HG02588 (cell line): ENCODE measurements at regions not wholly inside any gene's neighbourhood (a gene's known extent, or its start where the extent isn't known, plus 50 kb on each side); places are given as distances from the start of the nearest gene placed in this dataset.
"Not testable (repeated sequence)": the region's sequence is repeated elsewhere in the genome, so short reads cannot be mapped to it uniquely, and the experiment has no call there.

Experiments used
- ATAC-seq: cut with Tn5 transposase; IDR thresholded peaks from one replicate; pipeline ENCODE4 v1.9.1; 2021; ENCODE audit warnings: mild to moderate bottlenecking, moderate library complexity; ENCODE audit not compliant: unreplicated experiment

- no peak for ATAC-seq
These were observed 419.4 kb downstream of the BRD1 start for GRCh38 chr22:49408102-49408836.

DNA sequence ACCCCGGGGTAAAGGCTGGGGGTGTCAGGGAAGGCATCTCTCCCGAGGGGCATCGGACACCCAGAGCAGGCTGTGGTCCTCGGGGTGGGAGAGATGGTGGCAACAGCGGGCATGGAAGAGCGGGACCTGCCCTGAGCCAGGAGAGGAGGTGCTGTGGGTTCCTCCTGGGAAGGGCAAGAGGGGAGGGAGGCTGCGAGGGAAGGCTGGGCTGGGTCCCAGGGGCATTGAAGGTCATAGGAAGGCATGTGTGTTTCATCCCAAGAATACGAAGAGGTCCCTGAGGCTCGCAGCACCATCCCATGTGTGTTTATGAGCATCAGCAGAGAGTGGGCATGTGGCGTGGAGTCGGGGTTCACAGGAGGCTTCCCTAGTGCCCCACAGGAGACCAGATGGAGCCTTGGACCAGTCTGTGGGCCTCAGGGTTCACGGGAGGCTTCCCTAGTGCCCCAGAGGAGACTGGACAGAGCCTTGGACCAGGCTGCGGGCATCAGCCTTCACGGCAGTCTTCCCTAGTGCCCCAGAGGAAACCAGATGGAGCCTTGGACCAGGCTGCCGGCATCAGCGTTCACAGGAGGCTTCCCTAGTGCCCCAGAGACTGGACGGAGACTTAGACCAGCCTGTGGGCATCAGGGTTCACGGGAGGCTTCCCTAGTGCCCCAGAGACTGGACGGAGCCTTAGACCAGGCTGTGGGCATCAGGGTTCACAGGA lies 420.6 kb downstream of the BRD1 start:
- ATAC-seq, result no peak

DNA sequence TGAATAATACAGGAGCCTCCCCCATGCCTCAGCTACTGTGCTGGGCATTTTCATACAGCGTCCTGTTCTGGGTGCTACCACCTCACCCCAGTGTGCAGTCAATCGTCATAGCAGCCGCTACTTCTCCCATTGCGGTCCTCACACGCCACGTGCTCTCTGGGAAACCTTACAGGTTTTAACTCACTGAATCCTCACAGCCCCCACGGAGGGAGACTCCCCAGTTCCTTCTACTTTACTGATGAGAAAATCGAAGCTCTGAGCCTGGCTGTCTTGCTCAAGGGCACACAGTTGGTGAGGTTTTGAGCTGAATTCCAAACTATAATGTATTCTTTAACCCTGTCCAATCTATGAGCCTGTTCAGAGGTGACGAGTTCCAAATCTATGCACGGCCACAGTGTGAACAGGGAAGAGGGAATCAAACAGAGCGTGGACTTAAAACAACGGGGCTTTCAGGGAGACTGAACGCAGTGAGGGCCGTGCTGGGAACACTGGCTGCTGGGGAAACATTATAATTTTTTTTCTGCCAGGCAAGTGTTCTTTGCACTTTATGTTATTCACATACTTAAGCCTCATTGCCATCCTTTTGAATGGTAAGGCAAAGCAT lies 421.5 kb downstream of the BRD1 start:
- ATAC-seq, result no peak

DNA sequence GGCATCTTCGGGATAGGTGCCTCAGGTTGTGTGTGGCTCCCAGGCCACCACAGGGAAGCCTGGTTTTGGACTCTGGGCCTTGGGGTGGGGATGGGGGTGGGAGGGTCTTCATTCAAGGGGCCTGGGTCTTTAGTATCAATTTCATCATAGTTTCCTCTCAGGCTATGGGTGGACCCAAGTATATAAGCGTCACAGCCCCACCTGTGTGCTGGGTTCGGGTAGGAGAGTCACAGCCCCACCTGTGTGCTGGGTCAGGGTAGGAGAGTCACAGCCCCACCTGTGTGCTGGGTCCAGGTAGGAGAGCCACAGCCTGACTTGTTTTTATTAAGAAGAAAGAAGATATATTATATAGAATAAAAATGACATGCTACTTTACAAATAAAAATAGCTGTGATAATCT lies 422.1 kb downstream of the BRD1 start:
- ATAC-seq, result no peak

GRCh38 chr22:49404576-49405241 lies 423.0 kb downstream of the BRD1 start:
- ATAC-seq, result no peak

DNA sequence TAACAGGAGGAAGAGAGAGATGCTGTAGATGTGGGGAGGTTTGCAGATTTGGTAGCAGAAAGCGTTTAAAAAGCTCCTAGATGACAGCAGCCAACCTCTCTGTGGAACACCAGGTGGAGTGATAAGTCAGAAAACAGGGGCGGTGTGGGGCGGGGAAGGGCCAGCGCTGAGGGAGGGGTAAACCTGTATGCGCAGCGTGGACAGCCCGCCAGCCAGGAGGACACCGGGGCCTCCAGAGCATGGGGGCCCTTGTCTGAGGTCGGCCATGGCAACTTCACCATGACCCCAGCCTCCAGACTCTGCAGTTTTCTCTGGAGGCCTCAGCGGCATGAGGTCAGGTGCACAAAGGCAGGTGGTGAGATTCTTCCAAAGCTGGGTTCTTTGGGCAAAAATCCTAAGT lies 423.7 kb downstream of the BRD1 start:
- ATAC-seq, result no peak

GRCh38 chr22:49403102-49403501 lies 424.6 kb downstream of the BRD1 start:
- no peak for ATAC-seq

DNA sequence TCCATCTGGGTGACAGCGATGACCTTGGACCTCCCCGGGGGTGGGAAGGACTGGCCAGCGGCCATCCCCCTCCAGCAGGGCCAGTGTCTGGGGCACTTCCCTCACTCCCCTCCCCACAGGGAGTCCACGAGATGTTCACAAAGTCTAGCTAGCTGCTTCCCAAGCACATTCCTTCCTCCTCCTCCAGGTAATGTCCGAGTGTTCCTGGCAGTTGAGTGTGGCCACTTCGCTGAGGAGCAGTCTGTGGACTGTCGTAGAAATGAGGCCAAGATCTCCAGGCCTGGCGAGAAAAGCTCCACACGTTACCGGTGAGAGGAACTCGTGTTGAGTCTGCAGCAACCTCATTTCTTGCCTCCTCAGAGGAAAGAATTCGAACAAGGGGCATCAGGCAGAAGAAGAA lies 425.5 kb downstream of the BRD1 start:
- ATAC-seq, result no peak

- no peak for ATAC-seq
These were observed 426.6 kb downstream of the BRD1 start for GRCh38 chr22:49400941-49401598.

GRCh38 chr22:49400136-49400940 lies 427.3 kb downstream of the BRD1 start:
- ATAC-seq, result no peak

GRCh38 chr22:49398646-49399045 lies 429.0 kb downstream of the BRD1 start:
- no peak for ATAC-seq

GRCh38 chr22:49398115-49398514 lies 429.6 kb downstream of the BRD1 start:
- no peak for ATAC-seq

DNA sequence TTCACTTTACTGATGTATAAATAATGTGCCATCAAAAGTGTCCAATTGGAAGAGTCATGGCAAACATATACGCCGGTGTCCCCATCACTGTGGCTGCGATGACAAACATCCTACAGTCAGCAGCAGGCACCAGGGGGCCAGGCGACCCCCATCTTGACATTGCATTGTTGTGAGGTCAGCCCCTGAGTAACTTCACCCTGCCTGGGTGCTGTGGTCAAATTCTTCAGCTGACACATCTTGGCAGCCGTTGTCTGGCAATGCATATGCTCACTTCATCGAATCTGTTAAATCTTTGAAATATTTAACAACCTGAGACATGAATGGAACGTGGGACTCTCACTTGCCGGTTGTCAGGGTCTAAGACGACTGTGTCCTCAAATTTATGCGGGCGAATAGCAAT lies 430.9 kb downstream of the BRD1 start:
- no peak for ATAC-seq

- no peak for ATAC-seq
These were observed 432.1 kb downstream of the BRD1 start for GRCh38 chr22:49395617-49396016.

DNA sequence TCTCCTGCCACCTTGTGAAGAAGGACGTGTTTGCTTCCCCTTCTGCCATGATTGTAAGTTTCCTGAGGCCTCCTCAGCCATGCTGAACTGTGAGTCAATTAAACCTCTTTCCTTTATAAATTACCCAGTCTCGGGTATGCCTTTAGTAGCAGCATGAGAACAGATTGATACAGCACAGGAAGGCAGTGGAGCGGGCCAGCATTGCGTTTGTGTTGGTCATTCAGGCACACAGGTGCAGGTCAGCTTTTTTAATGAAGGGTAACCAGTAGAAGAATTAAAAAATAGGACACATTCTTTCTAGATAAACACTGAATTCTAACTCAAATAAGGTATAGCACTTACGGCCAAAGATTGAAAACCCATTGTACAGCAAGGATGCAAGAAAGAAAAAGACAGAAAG lies 432.6 kb downstream of the BRD1 start:
- not testable (repeated sequence) for ATAC-seq

- no peak for ATAC-seq
These were observed 433.4 kb downstream of the BRD1 start for GRCh38 chr22:49394116-49394785.

DNA sequence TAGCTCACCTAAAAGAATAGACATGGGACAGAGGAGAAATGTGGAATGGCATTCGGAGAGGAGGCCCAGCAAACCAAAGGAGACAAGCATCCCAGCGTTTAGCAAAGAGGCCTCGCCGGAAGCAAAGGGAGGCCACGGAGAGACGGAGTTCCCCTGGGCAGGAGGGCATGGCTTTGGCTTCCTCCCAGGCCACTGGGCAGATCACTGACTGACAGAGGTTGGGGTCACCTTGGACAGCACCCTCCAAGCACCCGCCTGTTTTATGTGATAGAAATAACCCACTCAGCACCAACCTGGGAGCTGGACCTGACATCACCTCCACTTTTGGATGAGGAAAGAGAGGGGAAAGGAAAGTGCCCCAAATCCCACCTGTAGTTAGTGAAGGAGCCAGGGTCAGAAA lies 434.1 kb downstream of the BRD1 start:
- ATAC-seq, result no peak

- no peak for ATAC-seq
These were observed 434.7 kb downstream of the BRD1 start for GRCh38 chr22:49392841-49393510.

- ATAC-seq, result no peak
These were observed 435.4 kb downstream of the BRD1 start for GRCh38 chr22:49392247-49392646.
